ENCODE measurements at regions not wholly inside any gene's neighbourhood (a gene's known extent, or its start where the extent isn't known, plus 50 kb on each side); places are given as distances from the start of the nearest gene placed in this dataset.

DNA sequence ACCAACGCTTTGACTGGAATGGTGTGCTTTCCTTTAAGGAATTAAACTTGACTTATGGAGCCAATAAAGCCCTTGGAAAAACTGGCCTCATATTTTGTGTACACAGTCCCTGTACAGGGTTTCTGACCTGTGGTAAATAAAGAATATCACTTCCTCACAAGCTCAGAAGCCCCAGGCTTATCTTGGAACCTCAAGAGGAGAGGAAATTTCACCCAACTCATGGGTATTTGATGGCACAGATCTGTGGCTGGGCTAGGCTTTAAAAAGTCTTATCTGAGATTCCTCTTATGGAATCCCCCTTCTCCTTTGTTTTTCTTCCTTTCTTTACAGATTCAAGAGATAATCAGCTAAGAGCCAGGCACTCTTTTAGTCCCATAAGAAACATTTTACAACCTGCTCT is 89.3 kb upstream of the USP38 start:
- TF ChIP-seq, protein P1, sequence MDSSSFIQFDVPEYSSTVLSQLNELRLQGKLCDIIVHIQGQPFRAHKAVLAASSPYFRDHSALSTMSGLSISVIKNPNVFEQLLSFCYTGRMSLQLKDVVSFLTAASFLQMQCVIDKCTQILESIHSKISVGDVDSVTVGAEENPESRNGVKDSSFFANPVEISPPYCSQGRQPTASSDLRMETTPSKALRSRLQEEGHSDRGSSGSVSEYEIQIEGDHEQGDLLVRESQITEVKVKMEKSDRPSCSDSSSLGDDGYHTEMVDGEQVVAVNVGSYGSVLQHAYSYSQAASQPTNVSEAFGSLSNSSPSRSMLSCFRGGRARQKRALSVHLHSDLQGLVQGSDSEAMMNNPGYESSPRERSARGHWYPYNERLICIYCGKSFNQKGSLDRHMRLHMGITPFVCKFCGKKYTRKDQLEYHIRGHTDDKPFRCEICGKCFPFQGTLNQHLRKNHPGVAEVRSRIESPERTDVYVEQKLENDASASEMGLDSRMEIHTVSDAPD (CRISPR knock-in tag; IDR thresholded peaks at IDR 0.05) = no peak
- TF ChIP-seq HOXD1 (CRISPR knock-in tag; IDR thresholded peaks at IDR 0.05) (no peak), ZNF644 (CRISPR knock-in tag; IDR thresholded peaks at IDR 0.05; ENCODE audit: low read depth) (no peak), ZC3H4 (CRISPR knock-in tag; IDR thresholded peaks at IDR 0.05; ENCODE audit: borderline replicate concordance) (no peak), U2AF1 (optimal IDR thresholded peaks at IDR 0.05; ENCODE audit: low read depth, low read length) (no peak), PTBP1 (IDR thresholded peaks at IDR 0.05; ENCODE audit: low read depth, low read length, poor library complexity, severe bottlenecking) (no peak)
- TF ChIP-seq, protein P2, sequence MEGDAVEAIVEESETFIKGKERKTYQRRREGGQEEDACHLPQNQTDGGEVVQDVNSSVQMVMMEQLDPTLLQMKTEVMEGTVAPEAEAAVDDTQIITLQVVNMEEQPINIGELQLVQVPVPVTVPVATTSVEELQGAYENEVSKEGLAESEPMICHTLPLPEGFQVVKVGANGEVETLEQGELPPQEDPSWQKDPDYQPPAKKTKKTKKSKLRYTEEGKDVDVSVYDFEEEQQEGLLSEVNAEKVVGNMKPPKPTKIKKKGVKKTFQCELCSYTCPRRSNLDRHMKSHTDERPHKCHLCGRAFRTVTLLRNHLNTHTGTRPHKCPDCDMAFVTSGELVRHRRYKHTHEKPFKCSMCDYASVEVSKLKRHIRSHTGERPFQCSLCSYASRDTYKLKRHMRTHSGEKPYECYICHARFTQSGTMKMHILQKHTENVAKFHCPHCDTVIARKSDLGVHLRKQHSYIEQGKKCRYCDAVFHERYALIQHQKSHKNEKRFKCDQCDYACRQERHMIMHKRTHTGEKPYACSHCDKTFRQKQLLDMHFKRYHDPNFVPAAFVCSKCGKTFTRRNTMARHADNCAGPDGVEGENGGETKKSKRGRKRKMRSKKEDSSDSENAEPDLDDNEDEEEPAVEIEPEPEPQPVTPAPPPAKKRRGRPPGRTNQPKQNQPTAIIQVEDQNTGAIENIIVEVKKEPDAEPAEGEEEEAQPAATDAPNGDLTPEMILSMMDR (CRISPR knock-in tag; IDR thresholded peaks at IDR 0.05) = no peak
